OCI-LY1 (cell line): ENCODE measurements at regions not wholly inside any gene's neighbourhood (a gene's known extent, or its start where the extent isn't known, plus 50 kb on each side); places are given as distances from the start of the nearest gene placed in this dataset.

Experiments
- H2AFZ ChIP-seq: fragments of 200-600 bp; sonication (generic), shearing (Covaris generic); 2 replicates; pipeline ENCODE4 v1.6.0; 2014; ENCODE audit warnings: antibody characterized with exemption, mild to moderate bottlenecking, low read length
- H3F3A ChIP-seq: fragments of 200-600 bp; sonication (generic), shearing (Covaris generic); 2 replicates; pipeline ENCODE4 v1.6.0; 2014; ENCODE audit warnings: mild to moderate bottlenecking, antibody characterized with exemption, low read length, moderate library complexity; ENCODE audit not compliant: insufficient read depth
- H3K27ac ChIP-seq: fragments of 200-600 bp; sonication (generic); 2 replicates; pipeline ENCODE4 v1.5.1; 2014; ENCODE audit warnings: low read length, mixed run types, mild to moderate bottlenecking, low read depth; ENCODE audit not compliant: poor library complexity, severe bottlenecking
- H3K27me3 ChIP-seq: fragments of 200-600 bp; sonication (generic); 2 replicates; pipeline ENCODE4 v1.6.0; 2014; ENCODE audit warnings: antibody characterized with exemption, mild to moderate bottlenecking, low read length, moderate library complexity; ENCODE audit not compliant: insufficient read depth
- H3K36me3 ChIP-seq: fragments of 200-600 bp; sonication (generic); 2 replicates; pipeline ENCODE4 v1.6.1; 2014; ENCODE audit warnings: mild to moderate bottlenecking, antibody characterized with exemption, low read length, moderate library complexity, mixed read lengths; ENCODE audit not compliant: insufficient read depth
- H3K4me1 ChIP-seq: fragments of 200-600 bp; sonication (generic); 2 replicates; pipeline ENCODE4 v1.5.1; 2014; ENCODE audit warnings: mild to moderate bottlenecking, low read length, moderate library complexity; ENCODE audit not compliant: insufficient read depth, severe bottlenecking
- H3K4me2 ChIP-seq: fragments of 200-600 bp; sonication (generic), shearing (Covaris generic); 2 replicates; pipeline ENCODE4 v1.6.1; 2014; ENCODE audit warnings: low read length
- H3K4me3 ChIP-seq: fragments of 200-600 bp; sonication (generic); 2 replicates; pipeline ENCODE4 v1.5.1; 2014; ENCODE audit warnings: low read length, low read depth, mild to moderate bottlenecking, mixed read lengths; ENCODE audit not compliant: poor library complexity, severe bottlenecking
- H3K79me2 ChIP-seq: fragments of 200-600 bp; shearing (Covaris generic); 2 replicates; pipeline ENCODE4 v1.6.1; 2016; ENCODE audit warnings: mixed run types, low read length, mixed read lengths; ENCODE audit not compliant: insufficient read depth
- H3K9ac ChIP-seq: fragments of 200-600 bp; sonication (generic), shearing (Covaris generic); 2 replicates; pipeline ENCODE4 v1.6.1; 2014; ENCODE audit warnings: mild to moderate bottlenecking, low read length, mixed read lengths
- H3K9me2 ChIP-seq: fragments of 200-600 bp; sonication (generic), shearing (Covaris generic); 2 replicates; pipeline ENCODE4 v1.6.1; 2014; ENCODE audit warnings: low read depth, mild to moderate bottlenecking, low read length, mixed read lengths
- H3K9me3 ChIP-seq: fragments of 200-600 bp; shearing (Covaris generic); 2 replicates; pipeline ENCODE4 v1.6.1; 2014; ENCODE audit warnings: low read length, mixed read lengths
- H4K20me1 ChIP-seq: fragments of 200-600 bp; sonication (generic), shearing (Covaris generic); 2 replicates; pipeline ENCODE4 v1.6.0; 2016; ENCODE audit warnings: mild to moderate bottlenecking, low read length; ENCODE audit not compliant: insufficient read depth
- CTCF ChIP-seq: fragments of 200-600 bp; sonication (generic), shearing (Covaris generic); IDR thresholded peaks from 2 replicates; pipeline ENCODE4 v1.5.1; 2017; ENCODE audit warnings: mild to moderate bottlenecking, antibody characterized with exemption, low read length, moderate library complexity, mixed read lengths
- EZH2 ChIP-seq: fragments of 200-600 bp; sonication (generic), shearing (Covaris generic); IDR thresholded peaks from 2 replicates; pipeline ENCODE4 v1.8.0; 2017; ENCODE audit warnings: borderline replicate concordance, mixed run types, mild to moderate bottlenecking, antibody characterized with exemption, low read length, moderate library complexity, mixed read lengths

- Histone ChIP-seq H3K4me3 (no peak overlapping the region), H3K27me3 (no peaks in the 10 kb centered on the region; the same call in 1 of the 2 replicates), H3K4me2 (no peak overlapping the region), H3K79me2 (no peaks in the 10 kb centered on the region), H3K9ac (no peak overlapping the region), H3K9me2 (no peaks in the 10 kb centered on the region), H4K20me1 (no peaks in the 10 kb centered on the region), H3K9me3 (no peaks in the 10 kb centered on the region), H3F3A (no peaks in the 10 kb centered on the region), H3K27ac (no peak overlapping the region), H2AFZ (no peak overlapping the region), H3K36me3 (no peaks in the 10 kb centered on the region), H3K4me1 (no peaks in the 10 kb centered on the region)
- TF ChIP-seq CTCF: no peak
- TF ChIP-seq EZH2: no peak
Measured at GRCh38 chr16:86843812-86844211, 265.5 kb downstream of the FOXL1 start.

- Histone ChIP-seq H3K9me2 (no peaks in the 10 kb centered on the region), H3K27me3 (no peaks in the 10 kb centered on the region; the same call in 1 of the 2 replicates), H3F3A (no peaks in the 10 kb centered on the region), H3K4me3 (no peak overlapping the region), H3K9me3 (no peaks in the 10 kb centered on the region), H3K4me2 (no peak overlapping the region), H2AFZ (no peak overlapping the region), H3K9ac (no peak overlapping the region), H4K20me1 (no peaks in the 10 kb centered on the region), H3K36me3 (no peaks in the 10 kb centered on the region), H3K79me2 (no peaks in the 10 kb centered on the region), H3K27ac (no peak overlapping the region), H3K4me1 (no peaks in the 10 kb centered on the region)
- TF ChIP-seq EZH2 (no peak), CTCF (no peak)
Measured at GRCh38 chr16:86844695-86845094, 266.3 kb downstream of the FOXL1 start.

GRCh38 chr16:86846136-86846535 lies 267.8 kb downstream of the FOXL1 start:
- Histone ChIP-seq H4K20me1 (no peaks in the 10 kb centered on the region), H3K27me3 (no peaks in the 10 kb centered on the region), H3K27ac (no peak overlapping the region), H3K4me1 (no peaks in the 10 kb centered on the region), H3K79me2 (no peaks in the 10 kb centered on the region), H3K4me2 (no peak overlapping the region), H2AFZ (no peak overlapping the region), H3K36me3 (no peaks in the 10 kb centered on the region), H3K9me2 (no peaks in the 10 kb centered on the region), H3F3A (no peaks in the 10 kb centered on the region), H3K9me3 (no peaks in the 10 kb centered on the region), H3K4me3 (no peak overlapping the region), H3K9ac (no peak overlapping the region)
- TF ChIP-seq EZH2 (no peak), CTCF (no peak)
